GM19467 (cell line): ENCODE measurements at regions not wholly inside any gene's neighbourhood (a gene's known extent, or its start where the extent isn't known, plus 50 kb on each side); places are given as distances from the start of the nearest gene placed in this dataset.

ENCODE experiments used
- ATAC-seq: cut with Tn5 transposase; IDR thresholded peaks from one replicate; pipeline ENCODE4 v1.9.1; 2021; ENCODE audit warnings: mild to moderate bottlenecking, moderate library complexity; ENCODE audit not compliant: unreplicated experiment

- no peak for ATAC-seq
Measured at GRCh38 chr2:19507137-19507536, 148.7 kb upstream of the OSR1 start.

- ATAC-seq = no peak
Measured at GRCh38 chr2:19505199-19506136, 147.0 kb upstream of the OSR1 start.

GRCh38 chr2:19504400-19505198, 146.2 kb upstream of the OSR1 start:
- ATAC-seq = no peak

GRCh38 chr2:19503915-19504314, 145.5 kb upstream of the OSR1 start:
- no peak for ATAC-seq

- no peak for ATAC-seq
Measured at GRCh38 chr2:19503406-19503805, 145.0 kb upstream of the OSR1 start.

- ATAC-seq = no peak
Measured at GRCh38 chr2:19500126-19500525, 141.7 kb upstream of the OSR1 start.

- ATAC-seq = no peak
Measured at GRCh38 chr2:19496646-19497045, 138.2 kb upstream of the OSR1 start.

- ATAC-seq = no peak
Measured at GRCh38 chr2:19494241-19494640, 135.8 kb upstream of the OSR1 start.

GRCh38 chr2:19491796-19492195, 133.4 kb upstream of the OSR1 start:
- no peak for ATAC-seq

- no peak for ATAC-seq
Measured at GRCh38 chr2:19490846-19491435, 132.5 kb upstream of the OSR1 start.

- ATAC-seq = no peak
Measured at GRCh38 chr2:19488009-19488691, 129.7 kb upstream of the OSR1 start.

GRCh38 chr2:19484736-19485135, 126.3 kb upstream of the OSR1 start:
- no peak for ATAC-seq

GRCh38 chr2:19480673-19481072, 122.2 kb upstream of the OSR1 start:
- no peak for ATAC-seq

GRCh38 chr2:19479666-19480065, 121.2 kb upstream of the OSR1 start:
- no peak for ATAC-seq

- ATAC-seq = no peak
Measured at GRCh38 chr2:19478409-19478808, 120.0 kb upstream of the OSR1 start.

- no peak for ATAC-seq
Measured at GRCh38 chr2:19476327-19476726, 117.9 kb upstream of the OSR1 start.

GRCh38 chr2:19474128-19474527, 115.7 kb upstream of the OSR1 start:
- peak; percentile 91 for ATAC-seq

- no peak for ATAC-seq
Measured at GRCh38 chr2:19473350-19473749, 114.9 kb upstream of the OSR1 start.

- no peak for ATAC-seq
Measured at GRCh38 chr2:19472391-19472978, 114.1 kb upstream of the OSR1 start.

- ATAC-seq = no peak
Measured at GRCh38 chr2:19471491-19471890, 113.1 kb upstream of the OSR1 start.

- ATAC-seq = no peak
Measured at GRCh38 chr2:19465978-19466377, 107.6 kb upstream of the OSR1 start.
